H1 (cell line): ENCODE measurements at regions not wholly inside any gene's neighbourhood (a gene's known extent, or its start where the extent isn't known, plus 50 kb on each side); places are given as distances from the start of the nearest gene placed in this dataset.

Source experiments
- CHD1 ChIP-seq: IDR thresholded peaks from 2 replicates; pipeline ENCODE4 v1.6.1; 2012; ENCODE audit warnings: low read depth, low read length, improper control_type of control experiment
- CTCF ChIP-seq, 3 experiments: IDR thresholded peaks; 1 replicate in 2 of 3; 2 replicates in 1 of 3; pipeline versions ENCODE4 v1.5.1 to v1.6.1; 2011; ENCODE audit warnings: low read length in 3 of 3, mild to moderate bottlenecking in 3 of 3, inconsistent platforms in 2 of 3, low read depth in 1 of 3, moderate library complexity in 1 of 3; ENCODE audit not compliant: insufficient read depth in 1 of 3; ENCODE audit errors: control extremely low read depth in 1 of 3
- EP300 ChIP-seq, 2 experiments: IDR thresholded peaks; 1 replicate in 1 of 2; 2 replicates in 1 of 2; pipeline ENCODE4 v1.6.1; 2011 to 2012; ENCODE audit warnings: low read depth in 2 of 2, low read length in 2 of 2, mild to moderate bottlenecking in 2 of 2, borderline replicate concordance in 1 of 2, inconsistent platforms in 1 of 2, moderate library complexity in 1 of 2
- EZH2 ChIP-seq: fragments of 200-600 bp; sonication (generic); IDR thresholded peaks from 2 replicates; pipeline ENCODE4 v1.7.1; 2012; ENCODE audit warnings: low read depth, mild to moderate bottlenecking, moderate library complexity, low read length, inconsistent platforms; ENCODE audit not compliant: severe bottlenecking
- JUND ChIP-seq: IDR thresholded peaks from 2 replicates; pipeline ENCODE4 v1.6.1; 2011; ENCODE audit warnings: mild to moderate bottlenecking, improper control_type of control experiment, low read length
- NANOG ChIP-seq: IDR thresholded peaks from 2 replicates; pipeline ENCODE4 v1.6.1; 2011; ENCODE audit warnings: low read length, low read depth, mild to moderate bottlenecking, inconsistent platforms; ENCODE audit not compliant: insufficient read depth, poor library complexity, severe bottlenecking
- PHF8 ChIP-seq: fragments of 200-600 bp; sonication (generic); conservative IDR thresholded peaks from 2 replicates; pipeline ENCODE4 v1.7.1; 2012; ENCODE audit warnings: low read depth, mild to moderate bottlenecking, inconsistent platforms, low read length, moderate library complexity
- POLR2A ChIP-seq, 2 experiments: IDR thresholded peaks; 1 replicate in 1 of 2; 2 replicates in 1 of 2; pipeline ENCODE4 v1.6.1; 2011; ENCODE audit warnings: low read depth in 2 of 2, low read length in 2 of 2, mild to moderate bottlenecking in 2 of 2; ENCODE audit errors: control extremely low read depth in 1 of 2
- RAD21 ChIP-seq, 2 experiments: IDR thresholded peaks in 1 of 2; conservative IDR thresholded peaks in 1 of 2; 2 replicates each; pipeline ENCODE4 v1.6.1; 2011; ENCODE audit warnings: low read depth in 2 of 2, low read length in 2 of 2, improper control_type of control experiment in 1 of 2, inconsistent platforms in 1 of 2, mild to moderate bottlenecking in 1 of 2, moderate library complexity in 1 of 2
- RFX5 ChIP-seq: IDR thresholded peaks from 2 replicates; pipeline ENCODE4 v1.6.1; 2011; ENCODE audit warnings: low read depth, low read length, improper control_type of control experiment, borderline replicate concordance
- SP1 ChIP-seq: IDR thresholded peaks from 2 replicates; pipeline ENCODE4 v1.6.1; 2011; ENCODE audit warnings: low read depth, low read length
- SRF ChIP-seq: IDR thresholded peaks from 2 replicates; pipeline ENCODE4 v1.6.1; 2011; ENCODE audit warnings: mild to moderate bottlenecking, low read depth, low read length, moderate library complexity
- USF2 ChIP-seq: IDR thresholded peaks from 2 replicates; pipeline ENCODE4 v1.6.1; 2011; ENCODE audit warnings: low read length, improper control_type of control experiment
- TF ChIP-seq, protein P1 (sequence below): IDR thresholded peaks from 2 replicates; pipeline ENCODE4 v1.6.1; 2012; ENCODE audit warnings: inconsistent platforms

GRCh38 chr1:208917281-208917680 lies 666.2 kb upstream of the CAMK1G start:
- TF ChIP-seq RFX5: no peak
- no peak for TF ChIP-seq SRF
- no peak for TF ChIP-seq POLR2A (IDR thresholded peaks at IDR 0.05; ENCODE audit: control extremely low read depth in 1 of 2, low read depth in 2 of 2, low read length in 2 of 2)
- no peak for TF ChIP-seq SP1
- TF ChIP-seq NANOG: no peak
- TF ChIP-seq CTCF (IDR thresholded peaks at IDR 0.05; ENCODE audit: control extremely low read depth in 1 of 3, insufficient read depth in 1 of 3, low read depth in 1 of 3, low read length in 3 of 3): no peak
- no peak for TF ChIP-seq EP300 (IDR thresholded peaks at IDR 0.05; ENCODE audit: borderline replicate concordance in 1 of 2, low read depth in 2 of 2, low read length in 2 of 2)
- TF ChIP-seq RAD21 (IDR thresholded peaks at IDR 0.05 in 1 of 2, conservative IDR thresholded peaks at IDR 0.05 in 1 of 2; ENCODE audit: low read depth in 2 of 2, low read length in 2 of 2): no peak
- TF ChIP-seq, protein P1, sequence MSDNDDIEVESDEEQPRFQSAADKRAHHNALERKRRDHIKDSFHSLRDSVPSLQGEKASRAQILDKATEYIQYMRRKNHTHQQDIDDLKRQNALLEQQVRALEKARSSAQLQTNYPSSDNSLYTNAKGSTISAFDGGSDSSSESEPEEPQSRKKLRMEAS: no peak
- TF ChIP-seq CHD1: no peak
- TF ChIP-seq EZH2: no peak
- TF ChIP-seq JUND: no peak
- TF ChIP-seq PHF8: no peak
- no peak for TF ChIP-seq USF2
